Activated CD4-positive, CD25-positive, alpha-beta regulatory T cell treated with anti-CD3 and anti-CD28 coated beads, Interleukin-2, amount 50 U/mL, for 24 hours (primary cell): ENCODE measurements at regions not wholly inside any gene's neighbourhood (a gene's known extent, or its start where the extent isn't known, plus 50 kb on each side); places are given as distances from the start of the nearest gene placed in this dataset.

ENCODE experiments used
- ATAC-seq, 2 donors: fragments of 150-1000 bp; cut with Tn5 transposase; one replicate each; pipeline ENCODE4 v1.10.0; 2021; ENCODE audit warnings: mild to moderate bottlenecking in 1 of 2, moderate library complexity in 1 of 2

DNA sequence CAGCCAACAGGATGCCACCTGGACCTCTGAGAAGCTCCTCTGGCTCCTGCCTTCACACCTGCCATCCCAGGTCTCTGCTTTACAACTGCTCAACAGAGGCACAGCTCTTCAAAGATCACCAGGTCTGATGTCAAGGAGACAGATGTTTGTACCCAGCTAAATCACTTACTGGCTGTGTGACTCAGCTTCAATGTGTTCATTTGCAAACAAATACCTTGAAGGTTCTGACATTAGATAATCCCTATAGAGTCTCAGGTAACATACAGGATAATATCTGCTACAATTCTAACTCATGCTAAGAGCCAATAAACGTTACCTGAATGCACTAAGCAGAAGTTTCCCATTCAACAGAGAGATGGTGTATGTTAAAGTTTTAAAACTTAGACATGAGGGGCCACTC, 163.4 kb upstream of the IGF1R start:
- no peak for ATAC-seq

DNA sequence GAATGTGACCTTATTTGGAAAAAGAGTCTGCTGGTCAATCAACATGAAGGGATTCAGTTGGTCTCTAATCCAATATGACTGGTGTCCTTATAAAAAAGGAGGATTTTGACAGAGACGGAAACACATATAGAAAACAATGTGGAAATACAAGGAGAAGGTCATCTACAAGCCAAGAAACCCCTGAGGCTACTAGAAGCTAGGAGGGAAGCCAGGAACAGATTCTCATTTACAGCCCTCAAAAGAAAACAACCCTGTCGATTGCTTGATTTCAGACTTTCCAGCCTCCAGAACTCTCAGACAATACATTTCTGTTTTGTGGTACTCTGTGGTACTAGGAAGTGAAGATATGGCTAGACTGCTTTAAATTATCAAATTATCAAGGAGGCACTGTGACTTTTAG, 162.9 kb upstream of the IGF1R start:
- ATAC-seq = no peak

DNA sequence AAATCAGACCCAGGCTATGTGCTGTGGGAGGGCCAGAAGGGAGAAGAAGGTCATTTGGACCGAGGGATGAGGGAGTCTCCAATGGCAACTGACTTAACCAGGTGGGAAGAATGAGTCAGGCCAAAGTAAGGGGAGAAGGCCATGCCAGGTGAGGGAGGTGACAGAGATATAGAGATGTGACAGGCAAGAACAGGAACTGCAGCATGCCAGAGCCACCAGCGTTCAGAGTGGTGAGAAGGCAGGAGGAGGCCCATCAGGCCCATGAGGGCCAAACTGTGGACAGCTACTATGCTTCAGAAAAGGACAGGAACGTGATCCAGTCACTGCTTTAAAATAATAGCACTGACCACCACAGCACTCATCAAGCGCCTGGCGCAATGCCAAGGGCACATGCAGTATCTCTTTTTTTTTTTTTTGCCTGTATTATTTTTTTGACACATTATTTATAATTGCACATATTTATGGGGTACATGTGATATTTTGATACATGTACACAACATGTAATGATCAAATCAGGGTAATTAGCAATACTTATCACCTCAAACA, 154.3 kb upstream of the IGF1R start:
- ATAC-seq = no peak

DNA sequence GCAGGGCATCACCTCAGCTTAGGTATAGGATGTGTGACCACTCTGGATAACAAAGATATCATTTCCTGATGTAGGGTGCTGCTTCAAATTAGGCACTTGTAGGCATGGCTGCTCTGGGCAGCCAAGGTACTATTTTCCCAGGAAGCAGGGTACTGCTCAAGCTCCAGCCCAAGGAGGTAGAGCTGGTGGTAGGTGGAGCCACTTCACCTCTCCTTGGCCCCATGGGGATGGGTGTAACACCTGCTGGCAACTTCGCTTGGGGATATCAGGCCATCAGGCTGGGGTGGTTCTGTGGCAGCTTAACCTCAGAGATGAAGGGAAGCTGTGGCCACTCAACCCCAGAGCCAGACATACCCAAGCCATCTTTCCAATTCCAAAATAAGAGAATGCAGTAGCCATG, 147.1 kb upstream of the IGF1R start:
- ATAC-seq = no peak

DNA sequence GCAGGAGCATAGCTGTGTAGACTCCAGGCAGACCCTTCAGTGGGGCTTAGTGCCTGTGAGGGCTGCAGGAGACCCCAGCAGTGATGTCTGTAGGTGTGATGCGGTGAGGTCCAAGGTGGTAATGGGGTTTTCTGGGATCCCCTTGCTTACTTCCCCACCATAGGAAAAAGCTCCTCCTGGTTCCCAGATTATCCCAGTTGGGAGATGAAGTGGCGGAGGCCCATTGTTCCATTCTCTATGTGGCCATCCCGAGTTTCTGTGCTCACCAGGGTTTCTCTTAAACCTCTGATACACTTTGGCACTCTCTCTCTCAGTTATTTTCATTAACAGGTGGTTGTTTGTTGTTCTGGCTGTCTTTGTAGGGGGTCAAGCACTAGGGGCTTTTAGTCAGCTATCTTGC, 146.7 kb upstream of the IGF1R start:
- ATAC-seq = no peak

DNA sequence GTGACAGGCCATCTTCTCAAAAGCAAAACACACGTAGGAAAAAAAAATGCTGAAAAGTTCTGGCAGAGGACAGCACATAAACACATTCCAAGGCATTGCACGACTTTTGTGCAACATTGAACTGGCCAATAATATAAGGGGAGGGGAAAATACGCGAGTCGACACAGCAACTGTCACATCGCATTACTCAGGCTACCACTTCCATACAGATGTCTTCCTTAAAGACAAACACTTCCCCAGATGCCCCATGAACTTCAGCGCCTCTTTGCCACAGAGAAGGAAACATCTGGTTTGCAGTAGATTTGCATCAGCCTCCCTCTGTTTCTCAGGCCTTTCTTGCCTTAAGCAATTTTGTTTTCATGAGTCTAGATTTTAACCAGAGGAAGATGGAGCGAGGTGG, 144.4 kb upstream of the IGF1R start:
- no peak for ATAC-seq

DNA sequence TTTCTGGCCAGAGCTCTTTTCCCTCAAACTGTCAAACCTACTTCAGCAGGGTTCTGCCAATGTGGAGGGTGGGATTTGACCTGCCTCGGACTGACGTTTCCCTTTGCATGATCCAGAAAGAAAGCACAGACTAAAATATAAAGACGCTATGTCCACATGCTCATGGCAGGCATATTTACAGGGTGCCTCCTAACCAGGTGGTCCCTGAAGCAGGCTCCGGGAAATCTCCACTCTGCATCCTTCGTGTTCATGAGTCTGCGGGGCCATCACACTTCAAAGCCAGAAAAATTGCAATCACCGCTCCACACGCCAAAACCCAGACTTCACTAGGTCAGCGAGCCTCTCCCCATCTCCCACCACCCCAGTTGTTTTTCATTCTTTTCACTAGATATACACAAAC, 143.3 kb upstream of the IGF1R start:
- no peak for ATAC-seq

DNA sequence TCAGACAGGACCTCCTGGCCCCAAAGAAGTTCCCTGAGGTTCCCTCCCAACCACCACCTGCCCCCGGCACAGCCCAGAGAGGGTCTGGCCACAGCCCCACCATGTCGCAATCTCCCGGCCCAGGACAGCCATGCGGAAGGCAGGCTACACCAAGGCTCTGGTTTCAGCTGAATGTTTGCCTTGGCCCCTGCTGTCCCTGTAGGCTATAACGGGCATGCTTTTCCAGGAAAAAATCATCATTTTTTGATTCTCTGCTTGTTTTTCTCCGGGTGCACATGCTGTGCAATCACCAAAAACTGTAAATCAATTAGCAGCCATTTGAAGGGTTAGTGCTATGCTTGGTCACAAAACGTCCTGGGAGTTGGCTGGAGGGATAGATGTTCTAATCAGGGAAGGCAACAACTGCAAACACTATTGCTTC, 142.7 kb upstream of the IGF1R start:
- no peak for ATAC-seq

DNA sequence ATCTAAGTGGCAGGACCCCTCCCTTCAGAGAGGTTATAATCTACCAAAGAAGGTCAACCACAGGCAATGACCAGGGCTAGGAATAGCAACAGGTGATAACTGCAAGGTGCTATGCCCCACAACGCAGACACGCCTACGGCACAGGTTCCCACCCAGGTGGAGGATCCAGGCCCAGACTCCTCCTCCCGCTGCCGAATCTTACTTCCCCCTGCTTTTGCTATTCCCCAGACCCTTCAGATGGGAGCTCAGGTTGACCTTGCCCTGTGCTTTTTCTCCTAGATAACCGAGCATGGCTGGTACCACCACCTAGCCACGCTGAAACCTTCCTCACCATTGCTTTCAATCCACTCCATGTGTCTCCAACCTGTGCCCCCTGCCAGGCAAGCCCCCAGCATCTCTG, 142.2 kb upstream of the IGF1R start:
- no peak for ATAC-seq

DNA sequence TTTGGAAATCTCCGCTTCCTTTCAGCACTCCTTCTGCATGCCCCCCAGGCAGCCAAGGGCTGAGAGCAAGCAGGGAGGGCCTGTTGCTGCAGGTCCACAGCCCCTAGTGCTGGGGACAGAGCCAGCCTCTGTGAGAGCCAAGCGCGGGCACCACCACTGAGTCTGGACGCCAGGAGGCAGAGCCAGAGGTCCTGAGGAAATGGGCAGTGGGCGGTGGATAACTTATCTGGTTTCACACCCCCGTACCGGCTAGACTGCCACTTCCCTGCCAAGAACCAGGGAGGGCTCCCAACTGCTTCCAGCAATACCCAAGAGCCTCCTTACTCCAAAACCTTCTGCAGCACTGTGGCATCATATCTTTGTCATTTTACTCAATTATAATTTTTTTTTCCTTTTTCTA, 141.6 kb upstream of the IGF1R start:
- ATAC-seq = no peak

DNA sequence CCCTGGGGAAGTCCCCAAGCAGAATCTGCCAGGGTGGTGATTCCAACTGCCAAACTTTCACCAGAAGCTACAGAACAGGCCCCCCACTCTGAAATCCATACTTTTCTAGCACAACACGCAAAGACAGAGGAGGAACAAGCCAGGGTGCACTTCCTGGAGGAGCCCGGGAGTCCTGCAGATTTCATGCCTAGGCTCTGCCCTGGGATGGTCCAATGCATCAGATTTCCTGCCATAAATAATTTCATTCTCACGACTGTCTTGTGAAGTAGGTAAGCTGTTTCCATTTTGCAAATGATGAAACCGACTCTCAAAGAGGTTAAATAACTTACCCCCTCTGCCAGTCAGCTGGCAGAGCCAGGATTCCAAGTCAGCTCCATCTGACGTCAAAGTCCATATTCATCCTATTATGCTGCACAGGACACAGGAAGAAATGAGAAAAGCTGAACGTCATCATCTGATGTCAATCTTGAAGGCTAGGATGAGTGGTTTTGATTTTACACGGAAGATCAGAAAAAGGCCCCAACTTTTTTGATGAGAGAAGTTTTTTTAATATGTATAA, 134.8 kb upstream of the IGF1R start:
- ATAC-seq = no peak

DNA sequence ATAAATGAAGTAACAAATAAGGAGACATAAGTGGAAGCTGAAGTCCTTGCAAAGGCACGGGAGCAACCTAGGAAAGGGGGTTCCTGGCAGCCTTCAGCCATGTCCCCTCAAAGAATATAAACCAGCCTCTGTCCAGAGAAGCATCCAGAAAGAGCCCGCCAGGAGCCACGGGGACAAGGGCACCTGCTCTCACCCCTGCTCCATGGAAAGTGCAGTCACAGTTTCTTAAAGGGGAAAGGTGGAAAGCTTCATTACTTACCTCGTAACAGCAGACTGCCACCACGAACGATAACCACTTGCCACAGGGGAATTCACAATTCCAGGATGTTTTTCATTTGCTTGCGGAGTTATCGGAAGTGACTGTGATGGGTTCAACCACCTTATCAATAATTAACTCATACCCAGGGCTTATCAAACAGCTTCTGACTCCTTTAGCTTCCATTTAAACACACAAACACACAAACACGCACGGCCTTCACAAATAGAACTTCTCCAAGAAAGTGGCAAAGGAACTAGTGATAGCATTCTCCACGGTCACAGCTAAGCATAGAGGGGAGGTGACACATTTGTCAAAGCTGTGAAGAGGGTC, 134.2 kb upstream of the IGF1R start:
- no peak for ATAC-seq

DNA sequence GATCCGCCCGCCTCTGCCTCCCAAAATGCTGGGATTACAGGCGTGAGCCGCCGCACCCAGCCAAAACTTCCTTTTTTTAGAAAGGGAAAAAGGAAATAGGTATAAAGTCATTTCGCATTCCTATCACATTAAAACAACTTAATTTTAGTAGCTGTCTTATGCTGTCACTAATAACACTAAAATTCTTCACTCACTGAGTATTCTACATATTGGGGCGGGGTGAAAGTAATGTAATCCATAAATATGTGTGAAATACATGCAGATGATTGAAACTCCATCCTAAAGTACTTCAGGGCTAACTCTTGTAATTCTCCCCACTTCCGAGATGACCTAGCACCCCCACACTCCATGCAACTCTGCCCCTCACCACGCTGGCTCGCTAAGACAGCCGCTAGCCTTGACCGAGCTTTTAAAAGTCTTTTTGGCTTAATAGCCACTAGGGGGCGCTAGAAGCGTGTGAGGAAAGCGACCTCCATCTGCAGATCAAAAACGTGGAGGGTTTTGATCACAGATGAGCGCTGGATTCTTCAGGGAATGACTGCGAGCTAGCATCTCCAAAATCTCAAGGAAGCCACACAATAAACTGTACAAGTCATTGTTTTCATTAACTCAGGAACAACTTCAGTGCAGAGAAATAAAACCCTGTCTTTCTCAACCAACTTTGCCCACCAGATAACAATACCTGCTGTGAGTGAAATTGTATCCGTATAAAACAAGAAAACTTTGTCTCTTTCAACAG, 129.3 kb upstream of the IGF1R start:
- ATAC-seq = peak; percentile 53 to 58

DNA sequence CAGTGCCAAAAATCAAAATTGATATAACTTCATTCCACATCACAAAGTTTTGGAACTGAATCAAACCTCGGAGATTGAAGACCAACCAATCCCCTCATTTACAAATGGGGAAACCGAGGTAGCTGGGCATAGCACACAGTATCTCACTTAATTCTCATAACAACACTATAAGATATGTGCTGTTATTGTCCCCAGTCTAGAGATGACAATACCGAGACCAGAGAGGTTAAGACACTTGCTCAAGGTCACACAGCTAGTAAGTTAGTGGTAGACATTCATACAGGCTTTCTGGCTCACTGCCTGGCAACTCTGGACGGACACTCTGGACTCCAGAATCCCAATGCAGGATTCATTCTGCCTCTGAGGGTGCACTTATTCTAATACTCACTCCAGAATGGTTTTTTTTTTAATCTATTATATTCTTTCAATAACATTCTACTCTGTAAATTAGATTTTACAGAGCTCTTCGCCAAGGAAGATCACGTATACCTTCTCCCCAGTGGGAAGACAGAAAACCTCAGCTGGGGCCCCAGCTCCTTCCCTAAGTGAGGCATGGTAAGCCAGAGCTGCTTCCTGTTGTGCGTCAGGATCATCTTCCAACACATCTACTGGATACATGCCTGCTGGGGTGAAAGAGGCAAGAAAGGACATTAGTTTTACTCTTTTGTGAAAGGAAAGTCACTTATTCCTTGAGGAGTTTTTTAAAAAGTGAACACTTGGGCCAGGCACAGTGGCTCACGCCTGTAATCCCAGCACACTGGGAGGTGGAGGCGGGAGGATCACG, 128.4 kb upstream of the IGF1R start:
- no peak for ATAC-seq

DNA sequence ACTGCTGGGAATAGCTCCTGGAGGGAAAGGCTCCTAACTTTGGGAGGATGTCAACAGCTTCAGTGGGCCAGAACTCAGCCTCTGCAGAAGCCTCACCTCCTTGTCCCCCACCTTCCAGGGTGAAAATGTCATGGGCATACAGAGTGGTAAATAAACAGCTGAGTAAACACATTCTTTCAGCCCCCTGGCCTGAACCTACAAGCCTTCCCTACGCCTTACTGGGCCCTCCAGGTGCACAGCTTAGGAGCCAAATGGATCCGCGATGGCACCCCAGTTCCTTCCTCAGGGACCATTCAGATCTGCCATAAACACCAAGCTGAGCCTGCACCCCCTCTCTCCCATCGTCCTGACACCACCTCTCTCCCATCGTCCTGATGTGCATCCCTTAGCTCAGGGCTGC, 126.2 kb upstream of the IGF1R start:
- ATAC-seq = no peak

DNA sequence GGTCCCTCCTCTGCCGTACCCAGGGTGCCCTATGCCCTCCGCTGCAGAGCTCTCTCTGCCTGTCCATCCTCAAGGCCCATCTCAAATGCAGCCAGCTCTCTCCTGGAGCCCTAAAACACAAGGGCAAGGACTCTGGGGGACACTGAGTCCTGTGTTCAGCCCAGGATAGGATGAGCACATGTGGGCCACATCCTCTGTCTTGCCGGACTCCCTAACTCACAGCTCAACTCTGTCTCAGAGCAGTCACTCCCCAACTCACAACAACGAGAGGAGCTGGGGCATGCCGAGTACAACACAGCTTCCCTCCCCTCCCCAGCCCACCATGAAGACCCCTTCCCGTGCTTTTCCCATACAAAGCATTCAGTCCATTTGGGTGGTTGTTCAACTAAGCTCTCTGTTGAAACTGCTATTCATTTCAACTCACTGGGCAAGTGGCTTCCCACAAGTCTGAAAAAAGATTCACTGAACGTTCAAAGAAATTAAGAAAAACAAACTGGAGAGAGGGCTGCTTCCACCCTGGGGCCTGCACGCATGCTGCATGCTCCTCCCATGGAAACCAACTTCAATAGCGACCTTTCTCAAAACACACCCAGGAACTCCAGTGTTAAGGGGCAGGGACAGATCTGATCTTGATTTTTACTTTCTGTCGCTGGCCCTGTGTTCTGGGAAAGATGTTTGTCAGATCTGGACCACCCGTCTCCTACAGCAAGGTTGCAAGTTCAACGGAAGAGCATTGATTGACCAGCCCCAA, 124.3 kb upstream of the IGF1R start:
- no peak for ATAC-seq

DNA sequence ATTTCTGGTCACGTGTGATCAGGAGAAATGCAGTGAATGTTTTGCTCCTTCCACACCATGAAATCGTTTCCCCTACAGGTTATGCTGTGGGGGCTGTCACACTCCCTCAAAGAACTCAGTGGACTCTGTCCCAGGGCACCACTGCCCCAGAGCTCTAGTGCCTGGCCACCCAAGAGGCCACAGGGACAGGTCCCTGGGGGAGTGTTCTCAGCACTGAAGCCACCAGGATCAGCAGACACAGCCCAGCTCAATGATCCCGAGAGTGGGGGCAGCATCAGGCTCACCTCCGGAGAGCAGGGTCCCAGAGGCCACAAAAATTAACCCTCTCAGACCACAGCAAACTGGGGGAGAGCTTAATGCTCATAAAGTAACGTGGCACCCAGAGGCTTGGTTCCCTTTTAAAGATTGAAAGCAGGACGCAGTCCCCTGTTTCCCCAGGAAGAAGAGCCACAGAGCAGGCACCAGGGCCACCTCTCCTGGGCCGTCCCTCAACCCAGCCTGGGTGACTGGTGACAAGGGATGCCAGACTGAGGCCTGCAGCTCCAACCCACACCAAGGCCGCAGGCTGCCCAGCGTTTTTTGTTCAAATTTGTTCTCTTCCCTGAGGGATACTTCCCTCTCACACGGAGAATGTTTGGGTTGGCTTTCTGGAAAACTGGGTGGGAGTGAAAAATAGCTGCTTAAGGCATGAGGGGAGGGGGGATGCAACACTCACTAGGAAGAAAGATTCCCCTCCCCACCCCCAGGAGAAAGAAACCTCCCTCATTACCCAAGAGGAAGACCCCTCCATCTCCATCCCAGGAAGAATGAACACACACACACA, 123.3 kb upstream of the IGF1R start:
- no peak for ATAC-seq

DNA sequence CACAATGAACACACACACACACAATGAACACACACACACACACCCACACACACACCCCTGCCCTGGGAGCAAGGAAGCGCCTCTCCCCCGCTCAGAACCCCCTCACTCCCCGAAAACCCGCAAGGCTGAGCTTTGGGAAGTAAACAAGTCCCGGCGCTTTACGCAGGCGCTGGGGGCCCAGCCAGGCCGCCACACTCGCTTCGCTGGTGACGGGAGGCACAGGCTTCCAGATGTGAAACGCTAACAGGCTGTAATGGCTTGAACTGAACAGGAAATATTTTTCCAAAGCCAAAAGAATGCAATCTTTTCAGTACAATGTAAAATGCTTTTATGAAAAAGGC, 122.7 kb upstream of the IGF1R start:
- ATAC-seq = no peak

DNA sequence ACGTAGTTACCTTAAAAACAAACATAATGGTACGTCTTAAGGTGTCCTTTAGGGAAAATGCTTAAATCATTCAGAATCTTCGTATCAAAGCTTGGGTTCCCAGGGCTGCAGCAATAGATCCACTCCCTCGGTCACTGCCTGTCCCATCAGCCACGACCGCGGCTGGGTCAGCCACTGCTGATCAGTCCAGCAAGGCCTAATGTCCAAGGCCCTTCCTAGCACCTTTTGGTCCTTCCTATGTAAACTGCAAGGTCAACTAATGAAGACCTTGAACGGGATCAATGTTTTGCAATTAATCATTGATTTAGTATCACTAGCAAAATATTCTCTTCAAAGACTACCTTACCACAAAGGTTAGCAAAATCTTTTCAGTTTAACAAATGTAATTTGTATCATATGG, 122.2 kb upstream of the IGF1R start:
- no peak for ATAC-seq

DNA sequence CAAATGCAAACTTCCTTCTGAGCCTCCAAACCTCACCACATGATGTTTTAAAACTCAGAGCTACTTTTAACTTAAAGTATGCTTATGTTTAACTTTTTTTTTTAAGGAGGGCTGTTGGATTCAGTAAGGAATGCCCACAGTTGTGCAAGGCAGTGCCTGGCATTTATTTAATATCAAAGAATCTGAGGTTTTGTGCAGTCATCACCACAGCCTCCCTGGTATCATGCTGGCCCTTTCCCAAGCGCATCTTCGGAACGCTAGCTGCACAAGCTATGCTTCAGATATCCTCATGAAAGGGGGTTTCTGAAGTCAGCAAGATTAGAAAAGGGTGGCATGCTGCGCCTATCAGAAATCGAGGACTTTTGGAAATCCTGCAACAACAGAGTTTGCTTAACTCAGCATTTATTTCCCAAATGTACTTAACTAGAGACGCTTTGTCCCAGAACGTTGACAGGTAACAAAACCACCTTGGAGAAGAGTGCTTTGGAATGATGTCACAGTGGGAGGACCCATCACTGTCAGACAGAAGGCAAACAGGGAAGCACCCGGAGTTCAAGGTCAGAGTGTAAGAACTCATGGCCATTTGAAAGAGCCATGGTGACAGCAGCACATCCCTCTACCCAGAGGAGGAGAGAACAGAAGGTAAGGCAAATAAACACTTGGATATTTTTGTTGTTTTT, 120.2 kb upstream of the IGF1R start:
- ATAC-seq = no peak
